ENCODE measurements at regions not wholly inside any gene's neighbourhood (a gene's known extent, or its start where the extent isn't known, plus 50 kb on each side); places are given as distances from the start of the nearest gene placed in this dataset.
"Not testable (repeated sequence)": the region's sequence is repeated elsewhere in the genome, so short reads cannot be mapped to it uniquely, and the experiment has no call there.

DNA sequence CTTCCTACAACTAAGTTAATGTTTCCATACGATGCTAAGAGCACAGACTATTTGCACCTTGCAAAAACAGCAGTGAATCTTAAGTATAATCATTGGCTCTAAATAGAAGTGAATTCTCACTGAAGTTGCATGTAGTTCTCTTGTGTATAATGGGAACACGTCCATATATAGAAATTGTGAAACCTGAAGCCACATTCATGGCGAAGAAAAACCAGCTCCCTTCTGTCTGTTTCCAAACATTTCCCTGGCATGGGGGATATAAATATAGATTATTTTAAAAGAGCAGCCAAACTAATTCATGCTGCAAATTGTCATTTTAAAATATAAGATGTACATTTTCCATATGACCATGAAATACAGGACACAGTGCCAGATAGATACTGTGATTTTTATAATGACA lies 71.1 kb downstream of the TRAM1L1 start:
- no peak for DNase-seq

DNA sequence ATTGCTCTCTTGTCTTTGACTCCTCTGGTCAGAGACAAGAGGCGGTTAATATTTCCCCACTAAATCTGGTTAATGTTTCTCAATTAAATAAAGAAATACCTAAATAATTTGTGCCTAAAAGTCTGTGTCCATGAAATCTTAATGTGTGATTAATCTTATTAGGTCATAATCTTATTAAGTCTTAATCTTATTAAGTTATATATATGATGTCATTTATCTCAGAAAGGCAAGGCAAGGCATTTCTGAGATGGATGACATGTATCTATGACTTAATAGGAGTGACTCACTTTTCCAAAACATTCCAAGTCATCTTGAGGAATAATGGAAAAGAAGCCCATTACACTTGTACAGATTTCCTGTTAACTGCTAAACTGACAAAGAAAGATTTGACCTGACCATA lies 74.7 kb downstream of the TRAM1L1 start:
- DNase-seq = no peak
- in situ Hi-C loops (cut with MboI; ENCODE audit: low pct_unique_long_range_greater_than_20kb, low sequenced_read_pairs) = no loop called here

More for the DNA sequence above, 71.1 kb downstream of the TRAM1L1 start:
- in situ Hi-C loops (cut with MboI; ENCODE audit: low pct_unique_long_range_greater_than_20kb, low sequenced_read_pairs) = no loop called here

DNA sequence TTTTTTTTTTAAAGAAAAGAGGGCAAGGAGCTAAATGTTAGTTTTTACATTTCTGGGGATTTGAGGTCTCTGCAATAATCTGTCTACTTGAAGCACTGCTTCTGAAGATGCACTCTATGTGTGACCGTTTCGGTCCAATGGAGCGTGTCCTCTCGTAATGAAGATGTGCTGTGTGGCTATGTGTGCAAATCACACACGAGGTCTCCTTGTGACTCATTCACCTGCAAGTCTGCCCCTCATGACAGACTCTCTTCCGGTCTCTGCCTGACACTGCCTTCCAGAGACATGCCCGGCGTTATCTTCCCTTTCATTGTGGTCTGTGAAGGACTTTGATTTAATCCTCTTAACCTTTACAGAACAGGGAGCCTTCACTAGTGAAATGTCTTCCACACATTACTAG lies 84.3 kb downstream of the TRAM1L1 start:
- DNase-seq = no peak
- in situ Hi-C loops (cut with MboI; ENCODE audit: low pct_unique_long_range_greater_than_20kb, low sequenced_read_pairs) = no loop called here

DNA sequence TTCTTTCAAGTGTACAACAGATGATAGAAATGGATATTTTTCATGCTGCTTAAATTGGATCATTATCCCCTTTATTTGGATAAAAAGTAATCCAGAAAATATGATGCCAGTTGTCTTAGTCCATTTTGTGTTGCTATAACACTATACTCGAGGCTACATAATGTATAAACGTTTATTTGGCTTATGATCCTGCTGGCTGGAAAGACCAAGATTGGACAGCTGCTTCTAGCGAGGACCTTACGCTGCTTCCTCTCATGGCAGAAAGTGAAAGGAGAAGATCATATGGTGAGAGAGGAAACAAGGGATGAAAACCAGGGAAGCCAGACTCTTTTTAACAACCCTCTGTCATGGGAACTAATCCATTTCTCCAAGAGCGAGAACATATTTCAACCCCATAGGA lies 102.7 kb downstream of the TRAM1L1 start:
- in situ Hi-C loops (cut with MboI; ENCODE audit: low pct_unique_long_range_greater_than_20kb, low sequenced_read_pairs) = no loop called here
- DNase-seq = no peak

DNA sequence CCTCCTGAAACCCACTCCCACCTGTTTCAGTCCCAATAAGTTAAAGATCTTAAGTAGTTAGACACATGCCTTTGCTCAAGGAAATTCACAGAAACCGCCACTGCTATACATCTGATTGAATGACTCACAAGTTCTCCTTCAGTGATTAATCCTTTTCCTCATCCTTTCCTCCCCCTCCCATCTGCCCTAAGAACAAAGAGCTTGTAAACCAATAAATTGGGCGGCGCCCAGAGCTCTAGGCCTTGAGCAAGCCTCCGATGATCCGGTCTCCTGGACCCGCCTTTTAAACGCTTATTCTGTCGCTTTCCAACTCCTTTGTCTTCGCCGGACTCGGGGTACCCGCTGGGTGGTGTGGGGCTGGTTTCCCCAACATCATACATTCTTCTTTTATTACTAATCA lies 104.9 kb downstream of the TRAM1L1 start:
- not testable (repeated sequence) for DNase-seq

DNA sequence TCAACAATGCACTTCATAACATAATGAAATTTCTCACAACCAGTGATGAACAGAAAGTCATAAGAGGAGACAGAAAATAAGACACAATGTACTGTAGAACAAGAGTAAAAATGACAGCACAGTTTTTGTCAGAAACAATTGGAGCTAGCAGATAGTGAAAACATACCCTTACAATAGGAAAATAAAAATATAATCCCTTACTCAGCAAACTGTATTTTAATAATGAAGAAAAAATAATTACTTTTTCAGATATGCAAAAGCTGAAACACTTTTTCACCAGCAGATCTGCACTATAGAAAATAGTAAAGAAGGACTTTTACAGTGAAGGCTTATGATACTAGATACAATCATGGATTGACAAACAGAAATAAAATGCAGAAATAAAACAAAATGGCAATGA lies 126.3 kb downstream of the TRAM1L1 start:
- in situ Hi-C loops (cut with MboI; ENCODE audit: low pct_unique_long_range_greater_than_20kb, low sequenced_read_pairs) = no loop called here
- no peak for DNase-seq

More for the DNA sequence above, 104.9 kb downstream of the TRAM1L1 start:
- in situ Hi-C loops (cut with MboI; ENCODE audit: low pct_unique_long_range_greater_than_20kb, low sequenced_read_pairs) = not testable (repeated sequence)

DNA sequence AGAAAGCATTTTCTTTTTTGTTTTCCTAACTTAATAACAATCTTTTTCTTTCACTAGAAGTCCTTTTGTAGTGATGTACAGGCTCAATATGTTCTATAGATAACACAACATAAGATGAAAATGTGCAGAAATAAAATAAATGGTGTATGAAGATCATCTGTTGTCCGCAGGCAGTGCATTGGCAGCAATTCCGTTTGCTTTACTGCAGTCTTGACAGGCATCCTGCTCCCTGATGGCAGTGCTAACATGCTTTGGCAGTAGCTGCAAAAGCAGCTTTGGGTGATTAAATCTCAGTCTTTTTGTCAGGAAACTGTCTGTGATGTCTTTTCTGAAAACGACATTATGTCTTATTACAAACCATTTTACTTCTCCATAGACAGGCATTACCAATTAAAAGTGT lies 131.4 kb downstream of the TRAM1L1 start:
- in situ Hi-C loops (cut with MboI; ENCODE audit: low pct_unique_long_range_greater_than_20kb, low sequenced_read_pairs) = no loop called here
- no peak for DNase-seq

DNA sequence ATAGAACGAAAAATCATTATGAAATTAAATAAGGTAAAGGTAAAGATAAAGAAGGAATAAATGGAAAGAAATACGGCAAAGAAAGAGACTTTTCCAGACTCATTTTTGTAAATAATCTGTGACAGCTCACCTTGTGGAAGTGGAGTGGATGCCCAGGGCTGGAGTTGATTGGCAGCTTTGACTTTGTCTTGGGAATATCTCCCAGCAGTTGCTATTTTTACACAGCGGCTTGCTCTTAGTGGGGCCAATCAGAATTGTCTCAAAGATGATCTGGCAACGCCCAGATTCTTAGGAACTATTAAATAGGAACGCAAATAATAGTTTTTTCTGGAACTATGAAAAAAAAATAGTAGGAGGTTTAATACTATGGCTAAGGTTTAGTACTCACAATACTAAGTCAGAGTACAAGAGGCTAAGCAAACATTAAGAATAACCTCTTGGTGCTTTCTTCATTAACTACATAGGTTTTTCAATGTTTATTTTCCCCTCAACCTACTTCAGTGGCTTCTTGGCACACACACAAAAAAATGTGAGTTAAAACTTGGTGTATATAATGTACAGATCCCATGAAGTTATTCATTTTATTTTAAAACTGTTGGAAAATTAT lies 132.7 kb downstream of the TRAM1L1 start:
- DNase-seq = no peak
- in situ Hi-C loops (cut with MboI; ENCODE audit: low pct_unique_long_range_greater_than_20kb, low sequenced_read_pairs) = no loop called here

DNA sequence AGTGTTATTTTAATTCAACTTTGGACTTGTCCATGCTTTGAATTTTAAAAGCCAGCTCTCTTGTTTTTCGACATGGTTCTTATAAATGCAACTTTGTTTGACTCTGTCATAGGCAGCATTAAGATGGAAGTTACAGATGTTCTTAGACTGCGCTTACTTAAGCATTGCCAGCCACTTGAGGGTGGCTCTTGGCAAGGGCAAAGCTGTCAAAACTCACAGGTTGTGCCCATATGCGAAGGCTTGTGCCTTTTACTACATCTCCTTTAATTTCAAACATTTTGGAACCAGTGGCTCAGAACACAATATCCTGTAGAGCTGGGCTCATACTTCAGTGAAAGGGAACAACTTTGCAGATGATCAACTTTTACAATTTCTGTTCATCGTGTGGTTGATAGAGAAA lies 135.5 kb downstream of the TRAM1L1 start:
- no peak for DNase-seq
- in situ Hi-C loops (cut with MboI; ENCODE audit: low pct_unique_long_range_greater_than_20kb, low sequenced_read_pairs) = no loop called here

DNA sequence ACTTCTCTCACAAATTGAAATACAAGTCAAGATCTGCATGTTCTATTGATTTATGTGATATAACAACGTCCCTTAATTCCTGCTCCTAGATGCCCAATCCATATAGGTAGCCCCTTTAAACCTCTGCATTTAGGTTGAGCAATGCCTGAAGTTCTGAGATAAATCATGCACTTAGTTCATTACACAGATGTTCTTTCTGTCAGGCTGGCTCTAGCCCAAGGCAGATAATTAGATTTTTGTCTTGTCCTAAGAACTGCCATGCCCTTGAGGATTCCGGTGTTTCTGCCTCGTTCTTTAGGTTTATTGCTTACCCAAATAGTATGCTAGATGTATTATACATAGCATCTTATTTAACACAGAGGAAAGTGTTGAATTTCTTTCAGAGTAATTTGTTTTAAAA lies 143.1 kb downstream of the TRAM1L1 start:
- DNase-seq = no peak
- in situ Hi-C loops (cut with MboI; ENCODE audit: low pct_unique_long_range_greater_than_20kb, low sequenced_read_pairs) = no loop called here

DNA sequence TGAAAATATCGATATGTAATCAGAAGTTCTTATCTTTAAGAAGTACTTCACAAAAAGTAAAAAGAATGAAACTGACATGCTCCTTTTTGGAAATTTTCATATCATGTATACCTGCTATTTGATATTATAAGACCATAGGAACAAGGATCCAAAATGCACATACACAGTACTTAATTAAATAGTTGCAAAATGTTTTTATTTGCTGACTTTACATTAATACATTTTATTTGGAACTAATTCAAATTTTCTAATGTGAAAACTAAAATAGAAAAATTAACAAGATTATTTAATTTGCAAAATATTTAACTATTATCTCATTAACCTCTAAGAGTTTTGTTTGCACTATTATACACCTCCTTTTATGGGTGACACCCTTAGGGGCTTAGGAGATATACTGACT lies 155.0 kb downstream of the TRAM1L1 start:
- DNase-seq = no peak
- in situ Hi-C loops (cut with MboI; ENCODE audit: low pct_unique_long_range_greater_than_20kb, low sequenced_read_pairs) = no loop called here

DNA sequence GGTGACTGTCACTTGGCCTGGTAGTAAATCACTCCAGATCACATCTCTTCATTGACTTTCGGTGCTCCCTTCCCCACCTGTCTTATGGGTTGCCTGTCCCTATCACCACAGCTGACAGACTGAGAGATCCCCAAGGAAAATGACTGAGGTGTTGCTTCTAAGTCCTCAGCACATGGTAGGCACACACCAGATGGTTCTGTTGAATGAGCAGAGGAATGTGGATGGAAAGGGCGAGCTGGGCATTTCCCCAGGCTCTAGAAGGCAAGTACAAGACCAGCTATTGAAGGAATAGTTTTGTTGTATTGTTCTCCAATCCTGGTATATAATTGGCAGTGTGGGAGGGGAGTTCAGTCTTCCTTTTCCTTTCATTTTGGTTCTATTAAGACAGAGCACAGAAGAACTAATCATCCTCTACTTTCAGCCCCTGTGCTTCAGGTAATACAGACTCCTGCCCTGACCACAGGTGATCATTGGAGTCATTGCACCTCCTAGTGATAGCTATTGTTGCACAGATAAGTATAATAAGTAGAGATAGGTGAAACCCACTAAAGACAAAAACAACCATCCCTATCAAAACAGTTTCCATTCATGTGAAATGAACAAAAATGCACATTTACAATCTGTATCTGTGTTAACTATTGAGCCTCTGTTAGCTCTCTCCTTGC lies 158.6 kb downstream of the TRAM1L1 start:
- no peak for DNase-seq
- in situ Hi-C loops (cut with MboI; ENCODE audit: low pct_unique_long_range_greater_than_20kb, low sequenced_read_pairs) = no loop called here

DNA sequence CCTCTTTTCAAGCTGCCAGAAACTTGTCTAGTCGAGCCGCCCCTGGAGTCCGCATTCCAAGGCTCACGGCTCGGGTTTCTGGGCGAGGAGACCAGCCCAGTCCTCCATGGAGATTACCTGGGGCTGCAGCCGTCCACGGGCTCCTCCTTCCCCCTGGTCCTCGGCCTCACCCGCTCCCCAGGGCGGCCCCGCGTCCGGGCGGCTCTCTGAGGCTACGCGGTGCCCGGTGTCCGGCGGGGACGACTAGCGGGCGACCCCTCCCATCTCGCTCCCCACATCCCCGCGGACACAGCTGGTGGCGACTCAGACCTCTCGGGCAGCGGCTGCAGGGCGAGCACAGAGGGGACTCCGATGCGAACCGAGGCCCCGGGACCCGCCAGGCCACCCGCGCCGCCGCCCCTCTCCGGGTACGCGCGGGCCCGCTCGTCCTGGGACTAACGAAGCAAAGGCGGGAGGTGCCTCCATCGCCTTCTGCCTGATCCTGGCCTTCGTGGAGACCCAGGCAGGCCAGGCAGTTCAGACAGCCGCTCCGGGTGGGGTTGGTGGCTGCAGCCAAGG lies 159.4 kb downstream of the TRAM1L1 start:
- in situ Hi-C loops (cut with MboI; ENCODE audit: low pct_unique_long_range_greater_than_20kb, low sequenced_read_pairs) = no loop called here

DNA sequence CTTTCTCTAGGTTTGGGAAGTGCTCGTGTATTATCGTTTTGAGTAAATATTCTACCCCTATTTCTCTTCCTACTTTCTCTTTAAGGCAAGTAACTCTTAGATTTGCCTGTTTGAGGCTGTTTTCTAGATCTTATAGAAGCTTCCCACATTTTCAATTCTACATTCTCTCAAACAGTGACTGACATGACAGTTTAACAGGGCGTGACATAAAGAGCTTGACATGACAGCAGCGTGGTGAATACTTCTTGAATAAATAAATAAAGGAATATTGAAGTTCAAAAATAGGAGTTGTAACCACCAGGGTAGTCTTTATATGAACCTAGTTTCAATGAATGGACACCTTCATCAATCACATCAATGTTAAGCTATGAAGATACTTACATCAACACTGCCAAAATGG lies 162.0 kb downstream of the TRAM1L1 start:
- DNase-seq = no peak
- in situ Hi-C loops (cut with MboI; ENCODE audit: low pct_unique_long_range_greater_than_20kb, low sequenced_read_pairs) = no loop called here

More for the DNA sequence above, 159.4 kb downstream of the TRAM1L1 start:
- no peak for DNase-seq

DNA sequence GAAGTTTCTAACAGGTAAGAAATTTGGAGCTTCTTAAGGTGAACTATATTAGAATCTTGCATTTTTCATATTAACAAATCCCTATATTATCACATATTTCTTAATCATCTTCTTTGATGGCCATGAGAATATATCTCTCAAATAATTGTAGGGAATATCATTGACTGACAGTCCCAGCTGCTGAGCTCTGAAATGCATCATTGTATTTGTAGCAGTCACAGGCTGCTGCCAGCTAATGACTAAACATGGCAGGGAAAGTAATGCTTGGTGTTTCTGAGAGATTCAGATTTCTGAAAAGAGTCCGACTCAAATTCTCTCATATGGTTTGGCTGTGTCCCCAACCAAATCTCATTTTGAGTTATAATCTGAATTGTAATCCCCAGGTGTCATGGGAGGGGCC lies 171.9 kb downstream of the TRAM1L1 start:
- no peak for DNase-seq
- in situ Hi-C loops (cut with MboI; ENCODE audit: low pct_unique_long_range_greater_than_20kb, low sequenced_read_pairs) = no loop called here

DNA sequence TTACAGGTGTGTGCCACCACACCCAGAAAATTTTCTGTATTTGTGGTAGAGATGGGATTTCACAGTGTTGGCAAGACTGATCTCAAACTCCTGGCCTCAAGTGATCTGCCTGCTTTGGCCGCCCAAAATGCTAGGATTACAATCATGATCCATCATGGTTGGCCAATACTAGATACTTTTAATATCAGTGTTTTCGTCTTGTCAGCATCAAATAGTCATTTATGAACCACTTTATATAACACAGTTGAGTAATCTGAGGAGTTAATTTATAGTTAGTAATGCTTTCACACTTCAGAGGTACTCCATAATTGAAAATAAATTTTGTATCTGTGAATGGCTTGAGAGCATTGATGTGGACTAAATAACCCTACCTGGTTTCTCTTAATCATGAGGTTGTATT lies 178.6 kb downstream of the TRAM1L1 start:
- DNase-seq = no peak
- in situ Hi-C loops (cut with MboI; ENCODE audit: low pct_unique_long_range_greater_than_20kb, low sequenced_read_pairs) = no loop called here

DNA sequence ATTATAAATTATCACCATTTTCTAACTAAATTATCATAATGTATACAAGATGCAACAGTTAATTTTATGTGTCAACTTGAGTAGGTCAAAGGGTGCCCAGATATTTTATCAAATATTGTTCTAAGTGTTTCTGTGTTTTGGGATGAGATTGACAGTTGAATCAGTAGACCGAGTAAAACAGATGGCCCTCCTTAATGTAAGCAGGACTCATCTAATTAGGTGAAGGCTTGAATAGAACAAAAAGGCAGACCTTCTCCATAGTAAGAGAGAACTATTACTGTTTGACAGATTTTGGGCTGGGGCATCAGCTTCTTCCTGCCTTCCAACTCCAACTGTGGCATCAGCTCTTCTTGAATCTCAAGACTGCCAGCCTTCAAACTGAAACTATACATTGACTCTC lies 185.8 kb downstream of the TRAM1L1 start:
- in situ Hi-C loops (cut with MboI; ENCODE audit: low pct_unique_long_range_greater_than_20kb, low sequenced_read_pairs) = no loop called here
- no peak for DNase-seq

DNA sequence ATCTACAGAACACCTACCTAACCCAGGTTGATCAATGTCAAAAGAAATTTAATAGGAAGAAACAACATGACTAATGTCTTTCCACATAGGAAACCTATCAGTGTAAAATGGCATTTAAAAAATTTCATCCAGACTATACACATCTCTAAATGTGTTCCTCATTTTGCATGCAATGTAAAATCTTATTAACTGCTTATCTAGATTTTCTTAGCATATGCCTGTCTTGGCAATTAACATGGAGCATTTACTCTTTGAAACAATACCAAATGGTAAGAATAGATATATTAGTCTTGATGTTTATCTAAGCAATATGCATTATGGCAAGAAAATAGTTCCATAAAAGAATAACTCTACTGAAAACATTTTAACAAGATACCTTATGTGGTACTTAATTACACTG lies 199.8 kb downstream of the TRAM1L1 start:
- in situ Hi-C loops (cut with MboI; ENCODE audit: low pct_unique_long_range_greater_than_20kb, low sequenced_read_pairs) = no loop called here
- no peak for DNase-seq

DNA sequence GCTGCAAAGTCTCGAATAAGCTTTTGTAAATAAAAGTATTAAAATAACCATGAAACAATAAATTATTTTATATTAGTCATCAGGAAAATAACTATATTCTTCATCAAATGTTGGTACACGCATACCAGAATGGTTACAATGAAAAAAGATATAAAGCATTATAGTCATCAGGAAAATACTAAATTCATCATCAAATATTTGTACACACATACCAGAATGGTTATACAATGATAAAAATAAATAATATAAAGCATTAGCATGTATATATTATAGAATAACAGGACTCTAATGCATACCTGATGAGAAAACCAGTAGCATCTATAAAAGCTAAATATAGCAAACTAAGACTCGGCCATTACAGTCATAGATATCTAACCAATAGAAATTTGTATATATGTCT lies 202.9 kb downstream of the TRAM1L1 start:
- DNase-seq = no peak
- in situ Hi-C loops (cut with MboI; ENCODE audit: low pct_unique_long_range_greater_than_20kb, low sequenced_read_pairs) = no loop called here

DNA sequence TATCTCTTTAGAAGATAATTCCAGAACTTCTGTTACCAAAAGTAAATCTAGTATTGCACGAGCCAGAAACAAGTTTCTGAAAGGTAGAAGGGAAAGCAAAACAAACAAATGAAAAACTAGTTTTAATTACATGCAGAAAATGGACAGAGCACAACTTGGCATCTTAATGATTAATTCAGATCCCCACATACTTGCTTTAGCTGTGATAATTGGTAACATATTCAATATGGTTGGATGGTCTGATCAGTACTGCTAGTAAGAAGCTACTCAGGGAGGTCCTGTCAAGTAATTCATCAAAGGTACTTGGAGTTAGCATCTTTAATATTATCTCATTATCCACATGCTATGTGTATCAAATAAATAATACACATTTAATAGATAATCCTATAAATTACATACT lies 204.3 kb downstream of the TRAM1L1 start:
- in situ Hi-C loops (cut with MboI; ENCODE audit: low pct_unique_long_range_greater_than_20kb, low sequenced_read_pairs) = no loop called here
- DNase-seq = peak; percentile 5

DNA sequence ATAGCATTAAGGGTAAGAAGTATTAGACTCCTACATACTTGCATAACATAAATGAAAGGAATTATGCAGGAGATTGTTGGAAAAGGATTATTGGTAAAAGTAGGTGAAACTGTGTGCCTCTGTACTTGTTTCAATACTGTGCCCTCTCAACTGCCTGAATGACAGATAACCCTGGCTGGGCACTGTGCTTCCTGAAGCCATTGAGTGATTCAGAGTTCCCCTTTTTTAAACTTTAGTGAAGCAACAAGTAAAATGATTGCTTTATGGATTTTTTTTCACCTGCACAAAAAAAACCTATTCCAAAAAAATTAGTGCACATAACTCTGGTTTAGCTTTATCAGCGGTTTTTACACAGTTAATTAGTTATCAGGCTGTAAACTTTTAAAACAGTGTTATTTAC lies 204.8 kb downstream of the TRAM1L1 start:
- DNase-seq = peak; percentile 60
- in situ Hi-C loops (cut with MboI; ENCODE audit: low pct_unique_long_range_greater_than_20kb, low sequenced_read_pairs) = no loop called here
